Hematopoietic multipotent progenitor cell treated with erythropoietin and hydrocortisone succinate and interleukin-3 and kit ligand, for 6 days (in vitro differentiated cells): ENCODE measurements at regions not wholly inside any gene's neighbourhood (a gene's known extent, or its start where the extent isn't known, plus 50 kb on each side); places are given as distances from the start of the nearest gene placed in this dataset.
"Not testable (repeated sequence)": the region's sequence is repeated elsewhere in the genome, so short reads cannot be mapped to it uniquely, and the experiment has no call there.

Source experiments
- DNase-seq: peaks from one replicate; pipeline ENCODE4 v3.0.0-alpha.2; 2015

DNA sequence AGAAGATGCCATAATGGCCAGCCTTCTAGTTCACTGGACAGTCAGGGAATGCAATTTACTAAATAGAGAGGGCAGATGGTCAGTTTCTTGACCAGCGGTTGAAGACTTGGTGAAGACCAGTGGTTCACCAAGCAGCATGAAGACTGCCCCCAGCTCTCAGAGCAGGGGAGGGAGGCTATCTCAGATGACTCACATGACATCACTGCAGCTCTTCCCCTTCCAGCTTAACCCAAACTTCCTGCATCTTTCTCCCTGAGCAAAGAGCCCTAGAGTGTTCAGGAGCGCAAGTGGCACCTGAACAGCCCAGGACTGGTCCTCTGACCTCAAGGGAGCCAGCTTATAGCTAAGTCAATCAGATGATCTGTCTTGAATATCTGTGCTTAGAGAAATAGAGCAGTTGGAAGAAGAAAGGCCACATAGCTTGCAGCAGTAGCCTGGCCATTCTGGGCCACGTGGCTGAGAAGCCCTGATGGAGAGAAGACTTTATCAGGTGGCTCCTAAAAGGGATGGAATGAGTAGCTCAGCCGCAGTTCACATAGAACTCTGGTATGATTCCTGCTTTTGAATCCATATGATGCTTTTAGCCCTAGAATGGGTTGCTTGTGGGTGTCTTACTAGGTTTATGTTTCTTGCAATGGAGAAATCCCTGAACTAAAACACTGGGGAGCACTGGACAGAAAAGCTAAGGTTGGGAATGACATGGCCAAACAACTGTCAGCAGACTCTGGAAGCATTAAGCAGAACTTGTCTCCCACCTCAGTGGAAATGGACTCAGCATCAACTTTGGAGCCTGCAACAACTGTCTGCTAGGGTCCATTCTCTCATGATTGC, 392.1 kb upstream of the CCL2 start:
- no peak for DNase-seq

- no peak for DNase-seq
Observed at GRCh38 chr17:33864758-33865229, 390.3 kb upstream of the CCL2 start.

DNA sequence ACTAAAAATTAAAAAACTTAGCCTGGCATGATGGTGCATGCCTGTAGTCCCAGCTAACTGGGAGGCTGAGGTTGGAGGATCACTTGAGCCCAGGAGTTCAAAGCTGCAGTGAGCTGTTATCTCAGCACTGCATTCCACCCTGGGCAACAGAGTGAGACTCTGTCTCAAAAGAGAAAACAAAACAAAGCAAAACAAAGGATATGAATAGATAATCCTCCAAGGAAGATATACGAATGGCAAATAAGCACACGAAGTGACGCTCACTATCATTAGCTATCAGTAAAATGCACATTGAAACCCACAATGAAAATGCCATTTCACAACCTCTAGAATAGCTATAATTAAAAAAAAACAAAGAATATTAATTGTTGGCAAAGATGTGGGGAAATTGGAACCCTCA, 386.2 kb upstream of the CCL2 start:
- DNase-seq, result peak; percentile 68

DNA sequence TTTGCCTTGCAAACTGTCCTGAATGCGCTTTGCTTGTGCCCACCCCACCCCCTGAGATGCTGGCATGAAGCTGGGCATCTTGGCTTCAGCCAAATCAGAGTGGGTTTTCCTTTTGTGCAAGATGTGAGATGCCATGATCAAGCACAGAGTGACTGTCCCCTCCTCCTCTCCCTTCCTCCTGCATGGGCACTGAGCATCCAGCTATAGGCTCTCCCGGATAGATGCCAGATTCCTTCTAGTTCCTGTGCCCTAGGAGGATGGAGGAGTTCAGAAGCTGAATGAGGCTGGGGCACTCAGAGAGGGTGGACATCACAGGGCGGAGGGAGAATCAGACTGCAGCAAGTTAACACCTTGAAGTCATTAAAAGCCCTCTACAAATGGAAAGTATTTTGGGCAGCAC, 384.1 kb upstream of the CCL2 start:
- no peak for DNase-seq

GRCh38 chr17:33871720-33872540, 383.2 kb upstream of the CCL2 start:
- peak; percentile 93 for DNase-seq

- peak; percentile 26 for DNase-seq
Observed at GRCh38 chr17:33873201-33873617, 381.9 kb upstream of the CCL2 start.

DNA sequence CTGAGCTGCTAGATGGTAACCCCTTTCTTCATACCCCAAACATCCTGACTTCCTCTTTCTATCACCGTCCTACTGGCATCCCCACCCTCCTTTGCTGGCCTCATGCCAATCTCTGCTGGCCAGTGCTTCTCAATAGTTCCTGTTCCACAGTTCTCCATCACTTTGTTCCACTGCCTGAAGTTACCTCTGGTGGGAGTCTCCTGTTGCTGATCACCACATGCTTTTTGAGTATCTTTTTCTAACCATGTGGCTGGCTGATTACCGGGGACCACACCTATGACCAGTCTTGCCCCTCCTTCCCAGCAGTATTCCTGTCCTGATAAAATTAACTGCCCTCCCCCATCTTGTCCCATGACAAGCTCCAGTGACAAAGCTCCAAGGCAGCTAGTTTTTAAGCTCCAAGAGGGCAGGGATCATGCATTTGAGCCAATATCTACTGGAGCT, 380.4 kb upstream of the CCL2 start:
- DNase-seq, result peak; percentile 96

- no peak for DNase-seq
Observed at GRCh38 chr17:33875973-33876372, 379.1 kb upstream of the CCL2 start.

DNA sequence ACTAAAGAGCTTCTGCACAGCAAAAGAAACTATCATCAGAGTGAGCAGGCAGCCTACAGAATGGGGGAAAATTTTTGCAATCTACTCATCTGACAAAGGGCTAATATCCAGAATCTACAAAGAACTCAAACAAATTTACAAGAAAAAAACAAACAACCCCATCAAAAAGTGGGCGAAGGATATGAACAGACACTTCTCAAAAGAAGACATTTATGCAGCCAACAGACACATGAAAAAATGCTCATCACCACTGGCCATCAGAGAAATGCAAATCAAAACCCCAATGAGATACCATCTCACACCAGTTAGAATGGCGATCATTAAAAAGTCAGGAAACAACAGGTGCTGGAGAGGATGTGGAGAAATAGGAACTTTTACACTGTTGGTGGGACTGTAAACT, 372.8 kb upstream of the CCL2 start:
- DNase-seq, result not testable (repeated sequence)

- not testable (repeated sequence) for DNase-seq
Observed at GRCh38 chr17:33882677-33883076, 372.4 kb upstream of the CCL2 start.

DNA sequence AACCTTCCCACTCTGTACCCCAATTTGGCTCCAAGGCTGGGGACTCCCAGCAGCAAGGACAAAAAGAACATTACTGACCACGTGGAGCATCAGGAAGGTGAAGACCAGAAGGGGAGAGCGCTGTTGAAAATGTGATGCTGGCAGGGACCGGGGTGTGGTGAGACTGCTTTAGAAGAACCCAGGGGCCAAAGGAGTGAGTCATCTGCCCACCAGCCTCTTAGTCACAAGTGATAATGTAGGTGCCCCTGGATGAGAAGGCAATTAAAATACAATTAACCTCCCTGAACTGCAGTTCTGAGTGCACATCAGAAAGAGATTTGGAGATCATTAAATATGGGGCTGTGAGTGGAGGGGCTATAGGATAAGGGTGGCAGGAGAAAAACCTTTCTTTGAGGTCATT, 366.6 kb upstream of the CCL2 start:
- peak; percentile 53 for DNase-seq

GRCh38 chr17:33889040-33889439, 366.0 kb upstream of the CCL2 start:
- peak; percentile 57 for DNase-seq

DNA sequence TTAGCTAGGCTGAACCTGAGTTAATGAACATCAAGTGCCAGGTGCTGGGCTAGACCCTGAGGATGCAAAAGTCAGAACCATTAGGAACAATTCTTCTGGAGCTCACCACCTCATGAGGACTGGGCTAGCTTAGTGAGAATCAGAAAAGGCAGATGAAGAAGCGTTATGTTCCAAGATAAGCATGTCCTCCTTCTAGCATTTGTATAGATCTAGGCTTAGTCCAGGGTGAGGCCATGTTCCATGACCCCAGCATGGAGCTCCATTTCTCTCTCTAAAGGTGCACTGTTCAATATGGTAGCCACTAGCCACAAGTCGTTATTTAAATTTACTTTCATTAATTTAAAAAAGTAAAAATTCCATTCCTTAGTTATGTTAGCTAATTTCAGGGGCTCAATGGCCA, 365.3 kb upstream of the CCL2 start:
- no peak for DNase-seq

DNA sequence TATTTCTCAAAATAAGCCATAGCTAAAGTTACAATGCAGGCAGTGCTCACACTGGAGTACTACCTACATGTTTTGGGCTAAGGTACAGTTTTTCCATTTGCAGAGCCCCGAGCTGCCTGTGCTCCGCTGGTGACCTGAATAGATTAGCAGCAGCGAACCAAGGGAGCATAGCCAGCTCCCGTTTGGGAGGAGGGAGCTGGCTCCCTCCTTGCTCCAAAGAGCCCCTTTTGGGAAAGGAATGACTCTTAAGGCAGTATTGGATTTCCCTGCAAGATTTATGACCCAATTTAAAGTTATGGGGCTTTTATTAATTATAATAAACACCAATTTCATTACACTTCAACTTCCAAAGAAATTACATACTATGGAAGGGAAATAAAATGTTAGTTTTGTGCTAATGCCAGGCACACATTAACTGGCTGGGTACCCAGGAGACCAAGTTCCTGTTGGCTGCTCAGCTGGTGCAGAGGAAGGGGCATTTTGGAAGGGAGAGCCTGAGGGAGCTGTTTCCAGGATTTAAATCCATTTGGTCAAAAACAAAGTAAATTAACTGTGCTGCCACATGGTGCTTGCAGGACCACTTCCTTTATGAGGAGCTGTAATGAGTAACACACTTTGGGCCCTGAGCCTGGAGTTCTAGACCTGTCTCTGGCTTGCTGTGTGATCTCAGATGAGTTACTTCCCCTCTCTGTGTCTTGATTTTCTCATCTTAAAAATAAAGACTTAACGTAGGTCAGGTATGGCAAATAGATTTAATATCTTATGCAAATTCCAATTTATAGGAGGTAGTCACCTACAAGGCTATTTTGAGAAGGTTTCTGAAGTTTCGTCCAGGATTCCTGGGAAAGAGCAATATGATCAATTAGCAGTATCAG, 362.1 kb upstream of the CCL2 start:
- DNase-seq, result no peak

DNA sequence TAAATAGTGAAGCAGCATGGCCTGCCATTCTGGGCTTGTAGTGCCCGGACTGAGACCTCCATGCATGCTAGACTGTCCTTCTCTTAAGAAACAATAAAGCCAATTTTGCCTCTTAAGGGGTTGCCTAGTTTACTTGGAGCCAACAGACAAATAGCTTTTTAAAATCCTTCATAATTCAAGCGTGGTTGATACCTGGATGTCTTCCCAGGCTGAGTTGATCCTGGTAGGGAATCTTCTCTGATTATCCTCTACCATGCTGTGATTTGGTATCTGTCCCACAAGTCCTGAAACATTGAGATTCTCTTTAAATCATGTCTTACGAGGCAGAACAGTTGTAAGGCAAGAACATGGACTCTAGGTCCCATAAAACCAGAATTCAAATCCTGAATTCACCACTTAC, 359.6 kb upstream of the CCL2 start:
- DNase-seq, result no peak

- no peak for DNase-seq
Observed at GRCh38 chr17:33896263-33896662, 358.8 kb upstream of the CCL2 start.

DNA sequence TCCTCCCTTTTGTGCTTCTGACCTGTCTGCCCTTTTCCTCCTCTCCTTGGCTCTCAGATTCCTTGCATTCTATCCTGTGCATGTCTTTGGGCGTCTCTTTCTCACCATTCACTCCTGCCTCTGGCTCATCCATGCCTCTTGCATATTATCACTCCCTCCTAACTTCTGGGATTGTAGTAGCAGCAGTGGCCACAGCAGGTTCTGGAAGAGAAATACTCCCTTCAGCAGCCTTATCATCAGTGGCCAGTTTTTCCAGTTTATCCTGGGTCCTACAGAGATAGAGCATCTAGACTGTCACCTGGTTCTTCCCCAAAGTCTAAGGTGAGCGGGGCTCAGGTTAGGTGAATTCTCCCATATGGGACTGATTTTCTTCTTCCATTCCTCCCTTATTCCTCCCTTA, 354.0 kb upstream of the CCL2 start:
- no peak for DNase-seq

DNA sequence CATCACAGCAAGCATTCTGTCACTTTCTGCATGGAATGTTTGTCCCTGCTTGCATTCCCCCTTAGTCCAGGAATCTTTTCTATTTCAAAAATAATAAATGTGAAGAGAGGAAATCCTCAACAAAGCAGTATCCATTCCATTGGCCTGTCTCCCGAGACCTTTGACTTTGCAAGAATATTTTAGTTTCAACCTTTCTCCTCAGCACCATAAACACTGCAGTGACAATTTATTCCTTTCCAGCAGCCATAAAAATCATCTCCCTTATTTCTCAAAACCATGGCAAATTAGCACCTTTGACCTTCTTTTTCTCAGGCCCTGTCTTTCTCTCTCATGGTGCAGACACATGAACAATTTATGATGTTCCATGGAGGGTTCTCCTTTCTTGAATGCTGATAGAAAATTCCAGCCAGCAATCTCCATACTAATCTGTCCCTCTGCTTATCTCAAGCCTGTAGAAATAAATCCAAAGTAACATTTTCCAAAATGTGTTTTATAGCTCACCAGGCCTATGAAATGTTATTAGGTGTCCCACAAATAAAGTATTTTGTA, 352.1 kb upstream of the CCL2 start:
- DNase-seq, result no peak

GRCh38 chr17:33904476-33904875, 350.6 kb upstream of the CCL2 start:
- DNase-seq, result peak; percentile 63

DNA sequence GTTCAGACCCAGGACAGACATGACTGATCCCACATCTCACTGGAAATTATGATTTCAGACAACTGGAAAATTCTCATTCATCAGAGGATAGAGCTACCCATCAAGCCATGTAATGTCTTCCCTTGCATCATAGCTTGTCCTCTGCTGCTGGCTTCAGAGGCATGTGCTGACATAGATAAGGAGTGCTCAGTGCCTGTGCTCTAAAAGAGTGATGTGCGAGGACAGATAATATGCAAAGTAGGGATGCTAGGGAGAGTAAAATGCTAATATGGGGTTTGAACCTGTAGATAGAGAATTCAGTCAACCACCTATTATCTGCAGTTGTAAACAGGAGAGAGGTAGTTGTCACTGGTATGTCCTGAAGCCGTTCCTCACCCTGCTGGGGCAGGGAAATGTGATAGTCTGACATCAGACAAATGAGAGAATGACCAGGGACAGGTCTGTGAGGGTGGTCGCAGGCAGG, 349.7 kb upstream of the CCL2 start:
- DNase-seq, result peak; percentile 93

DNA sequence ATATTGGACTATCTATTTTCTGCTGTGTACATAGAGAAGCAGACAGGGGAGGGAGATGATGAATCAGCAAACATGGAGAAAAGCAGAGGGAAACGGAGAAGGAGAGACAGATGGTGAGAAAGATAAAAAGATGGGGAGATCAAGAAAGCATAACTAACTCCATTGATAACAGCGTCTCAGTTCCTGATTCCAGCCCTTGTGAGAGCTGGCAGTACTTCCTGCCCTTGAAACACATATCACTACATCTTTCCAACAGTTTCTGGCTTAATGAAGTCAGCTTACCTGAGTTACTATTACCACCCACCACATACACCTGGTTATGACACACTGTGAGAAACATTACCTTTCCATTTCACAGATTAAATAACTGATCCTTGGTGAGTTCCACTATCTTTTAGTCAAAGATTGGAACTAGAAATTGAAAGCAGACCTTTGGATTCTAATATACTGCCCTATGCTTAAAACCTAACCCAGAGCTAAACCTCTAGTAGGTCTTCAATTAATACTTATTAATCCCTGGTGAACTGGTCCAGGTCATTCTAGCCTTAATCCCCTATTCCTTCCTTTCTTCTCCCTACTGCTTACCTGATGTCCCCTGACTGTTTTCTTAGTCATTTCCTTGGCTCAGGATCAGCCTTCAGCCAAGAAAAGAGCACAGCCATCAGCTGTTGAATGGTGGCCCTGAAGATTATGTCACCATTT, 346.6 kb upstream of the CCL2 start:
- peak; percentile 10 for DNase-seq
